H1 (cell line): ENCODE measurements at regions not wholly inside any gene's neighbourhood (a gene's known extent, or its start where the extent isn't known, plus 50 kb on each side); places are given as distances from the start of the nearest gene placed in this dataset.

ENCODE experiments used
- CTCF ChIA-PET: fragments of 300-600 bp; sonication (Branson Sonifier 250); formaldehyde crosslinking; loops from one replicate; lab custom pipeline; 2021; ENCODE audit not compliant: partially characterized antibody; lab: Charles Lee
- POLR2A ChIA-PET: fragments of 300-600 bp; sonication (Branson Sonifier 250); formaldehyde crosslinking; loops from one replicate; lab custom pipeline; 2021; ENCODE audit warnings: inconsistent platforms; ENCODE audit not compliant: partially characterized antibody; lab: Charles Lee
- DNase-seq, 2 experiments: peaks; one replicate each; pipeline versions ENCODE4 v3.0.0 to v3.0.0-alpha.2; 2010 to 2022; ENCODE audit warnings: low spot score in 2 of 2, low read depth in 1 of 2, mixed read lengths in 1 of 2
- FAIRE-seq: peaks from 2 replicates; lab custom pipeline; 2011; peaks lifted over from hg19 to GRCh38; lab: Jason Lieb, UNC
- H2AFZ ChIP-seq: 2 replicates; pipeline ENCODE4 v1.8.1; 2012; ENCODE audit warnings: low read length, inconsistent platforms
- H2AK5ac ChIP-seq: 2 replicates; pipeline ENCODE4 v1.6.1; 2013; ENCODE audit warnings: low read depth, low read length
- H2BK120ac ChIP-seq: replicated peaks from 2 replicates; pipeline ENCODE3; 2013; ENCODE audit warnings: low read depth, low read length, inconsistent platforms
- H2BK12ac ChIP-seq: 2 replicates; pipeline ENCODE4 v1.6.1; 2013; ENCODE audit warnings: low read depth, low read length
- H2BK15ac ChIP-seq: 2 replicates; pipeline ENCODE4 v1.6.1; 2013; ENCODE audit warnings: low read length
- H2BK20ac ChIP-seq: 2 replicates; pipeline ENCODE4 v1.6.1; 2013; ENCODE audit warnings: low read length
- H2BK5ac ChIP-seq: 2 replicates; pipeline ENCODE4 v1.6.1; 2013; ENCODE audit warnings: low read depth, low read length
- H3K14ac ChIP-seq: 2 replicates; pipeline ENCODE4 v1.6.1; 2013; ENCODE audit warnings: inconsistent platforms; ENCODE audit not compliant: insufficient read length
- H3K18ac ChIP-seq: 2 replicates; pipeline ENCODE4 v1.6.1; 2013; ENCODE audit warnings: low read length; ENCODE audit errors: extremely low read depth
- H3K23ac ChIP-seq: 2 replicates; pipeline ENCODE4 v1.6.1; 2013; ENCODE audit warnings: inconsistent platforms; ENCODE audit not compliant: insufficient read length
- H3K23me2 ChIP-seq: 2 replicates; pipeline ENCODE4 v1.6.1; 2013; ENCODE audit warnings: low read depth, low read length
- H3K27ac ChIP-seq: 2 replicates; pipeline ENCODE4 v1.6.1; 2011; ENCODE audit warnings: low read depth, low read length, inconsistent platforms
- H3K27me3 ChIP-seq, 4 experiments: replicated peaks in 1 of 4; 1 replicate in 1 of 4; 2 replicates in 3 of 4; pipeline versions ENCODE4 v1.6.1 to v1.8.1; 2011 to 2013; ENCODE audit warnings: low read length in 3 of 4, mild to moderate bottlenecking in 3 of 4, inconsistent platforms in 2 of 4, mixed read lengths in 2 of 4, moderate library complexity in 1 of 4; ENCODE audit not compliant: control insufficient read depth in 3 of 4, insufficient read depth in 3 of 4; ENCODE audit errors: extremely low read depth in 1 of 4
- H3K36me3 ChIP-seq, 4 experiments: 2 replicates each; pipeline versions ENCODE4 v1.6.1 to v1.8.1; 2011 to 2013; ENCODE audit warnings: mild to moderate bottlenecking in 4 of 4, low read length in 3 of 4, moderate library complexity in 2 of 4, control low read depth in 1 of 4, inconsistent platforms in 1 of 4; ENCODE audit not compliant: insufficient read depth in 4 of 4, control insufficient read depth in 2 of 4
- H3K4ac ChIP-seq: replicated peaks from 2 replicates; pipeline ENCODE3; 2013; ENCODE audit warnings: low read length, low read depth, mixed read lengths, inconsistent platforms; ENCODE audit not compliant: insufficient read length
- H3K4me1 ChIP-seq, 4 experiments: replicated peaks in 1 of 4; 1 replicate in 1 of 4; 2 replicates in 3 of 4; pipeline versions ENCODE4 v1.6.1 to v1.8.1; 2011 to 2013; ENCODE audit warnings: low read length in 3 of 4, inconsistent platforms in 2 of 4, mixed read lengths in 1 of 4; ENCODE audit not compliant: insufficient read depth in 4 of 4, control insufficient read depth in 3 of 4
- H3K4me2 ChIP-seq, 2 experiments: 2 replicates each; pipeline versions ENCODE4 v1.6.1 to v1.8.1; 2011 to 2013; ENCODE audit warnings: low read depth in 2 of 2, low read length in 2 of 2, control low read depth in 1 of 2, inconsistent platforms in 1 of 2, mild to moderate bottlenecking in 1 of 2; ENCODE audit not compliant: insufficient read depth in 1 of 2
- H3K4me3 ChIP-seq, 4 experiments: fragments of 200-600, 300-600 bp in 1 of 4; sonication (generic), shearing (Covaris generic), sonication (Bioruptor Twin) in 1 of 4; 2 replicates each; pipeline versions ENCODE4 v1.5.1 to v1.8.1; 2011 to 2016; ENCODE audit warnings: low read length in 4 of 4, low read depth in 3 of 4, control low read depth in 2 of 4, inconsistent platforms in 2 of 4, mild to moderate bottlenecking in 2 of 4, mixed read lengths in 1 of 4, moderate library complexity in 1 of 4; ENCODE audit not compliant: insufficient read depth in 2 of 4; ENCODE audit errors: extremely low read depth in 1 of 4
- H3K56ac ChIP-seq: replicated peaks from 2 replicates; pipeline ENCODE3; 2013; ENCODE audit warnings: low read depth, mild to moderate bottlenecking, mixed read lengths, low read length, inconsistent platforms; ENCODE audit not compliant: insufficient read length
- H3K79me1 ChIP-seq: 2 replicates; pipeline ENCODE4 v1.6.1; 2013; ENCODE audit warnings: low read depth, low read length, control low read depth
- H3K79me2 ChIP-seq, 2 experiments: 2 replicates each; pipeline versions ENCODE4 v1.6.1 to v1.8.1; 2012 to 2013; ENCODE audit warnings: low read length in 2 of 2, mild to moderate bottlenecking in 2 of 2, inconsistent platforms in 1 of 2; ENCODE audit not compliant: insufficient read depth in 2 of 2, control insufficient read depth in 1 of 2
- H3K9ac ChIP-seq, 4 experiments: replicated peaks in 1 of 4; 1 replicate in 1 of 4; 2 replicates in 3 of 4; pipeline versions ENCODE4 v1.6.1 to v1.8.1; 2011 to 2013; ENCODE audit warnings: low read depth in 3 of 4, low read length in 3 of 4, control low read depth in 2 of 4, mild to moderate bottlenecking in 2 of 4, moderate library complexity in 2 of 4, inconsistent platforms in 1 of 4; ENCODE audit errors: extremely low read depth in 1 of 4
- H3K9me3 ChIP-seq, 2 experiments: 2 replicates each; pipeline versions ENCODE4 v1.6.1 to v1.8.1; 2012 to 2013; ENCODE audit warnings: mild to moderate bottlenecking in 2 of 2, moderate library complexity in 2 of 2, control low read depth in 1 of 2, inconsistent platforms in 1 of 2, low read depth in 1 of 2, low read length in 1 of 2, mixed read lengths in 1 of 2; ENCODE audit not compliant: insufficient read depth in 2 of 2
- H4K20me1 ChIP-seq, 2 experiments: replicated peaks in 1 of 2; 2 replicates each; pipeline versions ENCODE3 to v1.8.1; 2011 to 2013; ENCODE audit warnings: inconsistent platforms in 2 of 2, low read length in 2 of 2, mild to moderate bottlenecking in 1 of 2; ENCODE audit not compliant: insufficient read depth in 2 of 2, control insufficient read depth in 1 of 2
- H4K5ac ChIP-seq: 2 replicates; pipeline ENCODE4 v1.6.1; 2013; ENCODE audit warnings: low read length, low read depth, mixed read lengths, inconsistent platforms; ENCODE audit not compliant: insufficient read length
- H4K8ac ChIP-seq: 2 replicates; pipeline ENCODE4 v1.8.0; 2013; ENCODE audit warnings: mild to moderate bottlenecking, moderate library complexity, low read length, inconsistent platforms; ENCODE audit not compliant: insufficient read depth; ENCODE audit errors: extremely low read depth
- H4K91ac ChIP-seq: replicated peaks from 2 replicates; pipeline ENCODE3; 2013; ENCODE audit warnings: low read length, mixed read lengths, inconsistent platforms; ENCODE audit not compliant: insufficient read length
- BACH1 ChIP-seq: IDR thresholded peaks from 2 replicates; pipeline ENCODE4 v1.6.1; 2012; ENCODE audit warnings: low read length, improper control_type of control experiment
- CREB1 ChIP-seq: IDR thresholded peaks from 2 replicates; pipeline ENCODE4 v1.6.1; 2012; ENCODE audit warnings: inconsistent platforms
- CTBP2 ChIP-seq: IDR thresholded peaks from 2 replicates; pipeline ENCODE4 v1.7.0; 2011; ENCODE audit warnings: borderline replicate concordance, mild to moderate bottlenecking, moderate library complexity, mixed read lengths, low read length; ENCODE audit not compliant: insufficient read depth, insufficient read length
- GABPA ChIP-seq: IDR thresholded peaks from 2 replicates; pipeline ENCODE4 v1.6.1; 2011; ENCODE audit warnings: mild to moderate bottlenecking, low read length, moderate library complexity, borderline replicate concordance; ENCODE audit not compliant: insufficient read depth
- PHF8 ChIP-seq: fragments of 200-600 bp; sonication (generic); conservative IDR thresholded peaks from 2 replicates; pipeline ENCODE4 v1.7.1; 2012; ENCODE audit warnings: low read depth, mild to moderate bottlenecking, inconsistent platforms, low read length, moderate library complexity
- POU5F1 ChIP-seq: IDR thresholded peaks from 2 replicates; pipeline ENCODE4 v1.6.1; 2011; ENCODE audit warnings: low read depth, mild to moderate bottlenecking, low read length, moderate library complexity
- RNF2 ChIP-seq: fragments of 200-900, 300-1000 bp; sonication (generic); IDR thresholded peaks from 2 replicates; pipeline ENCODE4 v1.7.1; 2016; ENCODE audit warnings: borderline replicate concordance, low read depth, mild to moderate bottlenecking, antibody characterized with exemption, low read length; ENCODE audit not compliant: poor library complexity, severe bottlenecking; ENCODE audit errors: missing control alignments
- SIN3A ChIP-seq, 2 experiments: IDR thresholded peaks in 1 of 2; conservative IDR thresholded peaks in 1 of 2; 2 replicates each; pipeline ENCODE4 v1.6.1; 2011 to 2012; ENCODE audit warnings: low read length in 2 of 2, improper control_type of control experiment in 1 of 2, low read depth in 1 of 2, mild to moderate bottlenecking in 1 of 2
- SP4 ChIP-seq: IDR thresholded peaks from 2 replicates; pipeline ENCODE4 v1.6.1; 2012; ENCODE audit warnings: low read length, inconsistent platforms
- SUZ12 ChIP-seq: fragments of 200-600 bp; sonication (generic); IDR thresholded peaks from 2 replicates; pipeline ENCODE4 v1.6.1; 2012; ENCODE audit warnings: mild to moderate bottlenecking, inconsistent platforms, low read length, moderate library complexity, mixed read lengths
- YY1 ChIP-seq: IDR thresholded peaks from 2 replicates; pipeline ENCODE4 v1.6.1; 2011; ENCODE audit warnings: low read depth, mild to moderate bottlenecking, low read length
- WGBS, 2 experiments: shearing (Covaris generic) in 1 of 2; methylation state at CpG; one replicate each; pipeline versions ENCODE4 v1.1.6 to v1.1.7; 2013 to 2015; ENCODE audit warnings: low lambda C conversion rate in 2 of 2, mixed read lengths in 2 of 2, inconsistent platforms in 1 of 2, low coverage in 1 of 2, missing lambda C conversion rate in 1 of 2; ENCODE audit not compliant: insufficient replicate concordance in 2 of 2, insufficient coverage in 1 of 2, insufficient read length in 1 of 2; ENCODE audit errors: extremely low coverage in 1 of 2, missing lambda C conversion rate in 1 of 2; 5-methylcytosine and 5-hydroxymethylcytosine counted together

DNA sequence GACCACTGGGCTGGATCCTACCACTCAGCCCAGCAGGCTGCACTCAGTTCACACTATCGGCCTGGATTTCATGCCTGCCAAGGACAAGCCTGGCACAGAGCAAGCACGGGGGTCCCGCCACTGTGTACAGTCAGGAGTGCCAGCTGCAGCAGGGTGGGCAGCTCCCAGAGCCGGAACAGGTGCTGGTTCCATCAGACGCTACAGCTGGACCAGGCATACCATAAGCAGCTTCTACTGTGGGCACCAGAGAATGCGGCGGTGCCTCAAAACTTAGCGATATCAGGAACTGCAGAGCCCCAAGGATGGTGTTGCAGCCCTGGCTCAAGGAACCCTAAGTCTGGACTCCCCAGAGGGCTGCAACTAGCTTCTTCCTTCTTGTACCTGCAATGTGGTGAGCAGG lies 124.8 kb downstream of the BCHE start:
- H3K18ac ChIP-seq: no peak overlapping the region
- POLR2A ChIA-PET: no interaction called here

More for the DNA sequence above, 124.8 kb downstream of the BCHE start:
- H4K5ac ChIP-seq: no peak overlapping the region
- H3K4me3 ChIP-seq: no peak overlapping the region
- no peak overlapping the region for H3K14ac ChIP-seq
- TF ChIP-seq RNF2: no peak
- no peak for TF ChIP-seq YY1
- no peak for TF ChIP-seq POU5F1
- TF ChIP-seq BACH1: no peak
- no peak for TF ChIP-seq CTBP2
- no peak for TF ChIP-seq SP4
- no peak for TF ChIP-seq PHF8
- TF ChIP-seq SUZ12: no peak
- no peak for TF ChIP-seq SIN3A (conservative IDR thresholded peaks at IDR 0.05 in 1 of 2, IDR thresholded peaks at IDR 0.05 in 1 of 2; ENCODE audit: low read depth in 1 of 2, low read length in 2 of 2)
- TF ChIP-seq CREB1: no peak
- TF ChIP-seq GABPA: no peak
- H3K56ac ChIP-seq: no peak overlapping the region
- H2BK5ac ChIP-seq: no peak overlapping the region
- no peaks in the 10 kb centered on the region for H3K27me3 ChIP-seq
- H3K79me1 ChIP-seq: no peaks in the 10 kb centered on the region
- H3K23ac ChIP-seq: no peak overlapping the region
- H3K27ac ChIP-seq: no peak overlapping the region
- H4K20me1 ChIP-seq: no peaks in the 10 kb centered on the region
- DNase-seq (no peak), FAIRE-seq (no peak)
- H4K91ac ChIP-seq: no peak overlapping the region
- H3K79me2 ChIP-seq: no peaks in the 10 kb centered on the region
- H4K8ac ChIP-seq: no peak overlapping the region; the same call in 1 of the 2 replicates
- H2BK120ac ChIP-seq: no peak overlapping the region
- H2AFZ ChIP-seq: no peak overlapping the region
- no peak overlapping the region for H3K4me2 ChIP-seq
- no peaks in the 10 kb centered on the region for H3K23me2 ChIP-seq
- CTCF ChIA-PET: no interaction called here
- H2BK20ac ChIP-seq: no peak overlapping the region
- H2BK15ac ChIP-seq: no peak overlapping the region
- 97% methylated on average over 7 of the region's 8 CpGs; no CpG with 5 or more reads in 1 of the 2 experiments for WGBS, 2 experiments
- no peaks in the 10 kb centered on the region for H3K9me3 ChIP-seq
- no peak overlapping the region; the same call in 1 of the 2 replicates for H2BK12ac ChIP-seq
- no peak overlapping the region for H3K9ac ChIP-seq
- H3K36me3 ChIP-seq: no peaks in the 10 kb centered on the region
- no peaks in the 10 kb centered on the region for H3K4me1 ChIP-seq
- H2AK5ac ChIP-seq: no peak overlapping the region
- no peak overlapping the region for H3K4ac ChIP-seq
